Activated CD4-positive, alpha-beta T cell treated with anti-CD3 and anti-CD28 coated beads, Interleukin-2, Interleukin-4, amounts not matched to agents 100 ng/mL and 50 ng/mL, durations not matched to agents 16 hours and 8 hours (primary cell): ENCODE measurements at regions not wholly inside any gene's neighbourhood (a gene's known extent, or its start where the extent isn't known, plus 50 kb on each side); places are given as distances from the start of the nearest gene placed in this dataset.

Experiments
- DNase-seq: peaks from one replicate; pipeline ENCODE4 v3.0.0-alpha.2; 2020; ENCODE audit warnings: low spot score

GRCh38 chr2:76579911-76580310, 869.2 kb upstream of the GCFC2 start:
- no peak for DNase-seq

- DNase-seq: no peak
Measured at GRCh38 chr2:76572981-76573380, 862.3 kb upstream of the GCFC2 start.

- DNase-seq: no peak
Measured at GRCh38 chr2:76569819-76570218, 859.1 kb upstream of the GCFC2 start.

- DNase-seq: no peak
Measured at GRCh38 chr2:76567478-76567877, 856.8 kb upstream of the GCFC2 start.

- no peak for DNase-seq
Measured at GRCh38 chr2:76564734-76565133, 854.0 kb upstream of the GCFC2 start.

GRCh38 chr2:76563730-76564129, 853.0 kb upstream of the GCFC2 start:
- DNase-seq: no peak

GRCh38 chr2:76558157-76558556, 847.4 kb upstream of the GCFC2 start:
- no peak for DNase-seq

- DNase-seq: no peak
Measured at GRCh38 chr2:76556018-76556417, 845.3 kb upstream of the GCFC2 start.

- DNase-seq: no peak
Measured at GRCh38 chr2:76546207-76546606, 835.5 kb upstream of the GCFC2 start.

- DNase-seq: no peak
Measured at GRCh38 chr2:76544901-76545300, 834.2 kb upstream of the GCFC2 start.

GRCh38 chr2:76517574-76517909, 806.8 kb upstream of the GCFC2 start:
- DNase-seq: no peak

- no peak for DNase-seq
Measured at GRCh38 chr2:76516861-76517573, 806.3 kb upstream of the GCFC2 start.

GRCh38 chr2:76512201-76512820, 801.6 kb upstream of the GCFC2 start:
- no peak for DNase-seq

- DNase-seq: no peak
Measured at GRCh38 chr2:76506538-76506937, 795.8 kb upstream of the GCFC2 start.

GRCh38 chr2:76501641-76502040, 790.9 kb upstream of the GCFC2 start:
- no peak for DNase-seq

GRCh38 chr2:76498360-76498759, 787.6 kb upstream of the GCFC2 start:
- no peak for DNase-seq

GRCh38 chr2:76491503-76491902, 780.8 kb upstream of the GCFC2 start:
- no peak for DNase-seq

- no peak for DNase-seq
Measured at GRCh38 chr2:76478266-76479035, 767.7 kb upstream of the GCFC2 start.

- DNase-seq: no peak
Measured at GRCh38 chr2:76472946-76473345, 762.2 kb upstream of the GCFC2 start.

GRCh38 chr2:76469066-76469465, 758.4 kb upstream of the GCFC2 start:
- no peak for DNase-seq

- no peak for DNase-seq
Measured at GRCh38 chr2:76467326-76467725, 756.6 kb upstream of the GCFC2 start.

- no peak for DNase-seq
Measured at GRCh38 chr2:76464310-76464709, 753.6 kb upstream of the GCFC2 start.

- DNase-seq: no peak
Measured at GRCh38 chr2:76461431-76461830, 750.7 kb upstream of the GCFC2 start.
